Right atrium auricular region (tissue), 2 donors: ENCODE measurements at regions not wholly inside any gene's neighbourhood (a gene's known extent, or its start where the extent isn't known, plus 50 kb on each side); places are given as distances from the start of the nearest gene placed in this dataset.

Experiments used
- DNase-seq: peaks from one replicate; pipeline ENCODE4 v3.0.0-alpha.2; 2019; ENCODE audit warnings: low spot score
- H3K27ac ChIP-seq, 2 donors: fragments of 200-600 bp; sonication (generic); 1 replicate in 1 of 2; 2 replicates in 1 of 2; pipeline ENCODE4 v1.5.1; 2016 to 2019
- H3K27me3 ChIP-seq, 2 donors: fragments of 200-600 bp; sonication (generic); one replicate each; pipeline versions ENCODE4 v1.5.1 to v1.6.0; 2017 to 2019
- H3K36me3 ChIP-seq: fragments of 200-600 bp; sonication (generic); one replicate; pipeline ENCODE4 v1.5.1; 2016
- H3K4me1 ChIP-seq, 2 donors: fragments of 200-600 bp; sonication (generic); one replicate each; pipeline versions ENCODE4 v1.5.1 to v1.6.0; 2017 to 2019
- H3K4me3 ChIP-seq, 2 donors: fragments of 200-600 bp; sonication (generic); 1 replicate in 1 of 2; 2 replicates in 1 of 2; pipeline ENCODE4 v1.5.1; 2017 to 2019; ENCODE audit warnings: mild to moderate bottlenecking in 1 of 2, moderate library complexity in 1 of 2
- H3K9me3 ChIP-seq, 2 donors: fragments of 200-600 bp; sonication (generic); one replicate each; pipeline ENCODE4 v1.5.1; 2019
- TF ChIP-seq, protein P1 (sequence below), 2 donors: fragments of 200-600 bp; sonication (generic); IDR thresholded peaks; one replicate each; pipeline ENCODE4 v1.5.1; 2019; ENCODE audit warnings: antibody characterized with exemption in 2 of 2

DNA sequence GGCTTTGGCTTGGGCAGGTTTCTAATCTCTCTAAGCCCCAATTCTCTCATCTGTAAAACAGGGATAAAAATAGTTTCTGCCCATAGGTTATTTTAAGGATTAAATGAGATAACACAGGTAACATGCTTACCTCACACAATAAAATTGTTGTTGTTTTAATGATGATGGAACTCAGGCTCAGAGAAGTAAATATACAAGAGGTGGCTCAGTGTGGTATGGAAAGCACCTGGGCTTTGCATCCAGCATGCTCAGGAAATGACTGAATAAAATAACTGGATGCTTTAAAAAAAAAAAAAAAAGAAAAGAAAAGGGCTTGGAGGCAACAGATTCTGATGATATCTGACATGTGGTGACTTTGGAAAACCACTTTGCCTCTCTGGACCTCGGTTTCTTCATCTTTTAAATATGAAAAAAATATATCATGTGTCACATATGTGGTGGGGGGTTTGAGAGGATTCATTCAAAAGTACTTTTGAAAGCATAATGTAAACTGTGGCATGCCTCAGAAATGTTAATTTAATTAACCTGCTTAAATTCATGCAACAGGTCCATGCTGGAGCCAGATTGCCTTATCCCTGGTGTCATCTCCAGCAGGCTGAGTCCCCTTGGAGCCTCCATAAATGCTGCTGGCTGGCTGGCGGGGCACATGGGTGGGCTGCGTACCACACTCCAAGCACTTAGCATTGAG is 112.8 kb upstream of the CDC42EP3 start:
- peaks cover 0 to 15% of the 10 kb centered on the region in 2 donors for H3K9me3 ChIP-seq
- TF ChIP-seq, protein P1, sequence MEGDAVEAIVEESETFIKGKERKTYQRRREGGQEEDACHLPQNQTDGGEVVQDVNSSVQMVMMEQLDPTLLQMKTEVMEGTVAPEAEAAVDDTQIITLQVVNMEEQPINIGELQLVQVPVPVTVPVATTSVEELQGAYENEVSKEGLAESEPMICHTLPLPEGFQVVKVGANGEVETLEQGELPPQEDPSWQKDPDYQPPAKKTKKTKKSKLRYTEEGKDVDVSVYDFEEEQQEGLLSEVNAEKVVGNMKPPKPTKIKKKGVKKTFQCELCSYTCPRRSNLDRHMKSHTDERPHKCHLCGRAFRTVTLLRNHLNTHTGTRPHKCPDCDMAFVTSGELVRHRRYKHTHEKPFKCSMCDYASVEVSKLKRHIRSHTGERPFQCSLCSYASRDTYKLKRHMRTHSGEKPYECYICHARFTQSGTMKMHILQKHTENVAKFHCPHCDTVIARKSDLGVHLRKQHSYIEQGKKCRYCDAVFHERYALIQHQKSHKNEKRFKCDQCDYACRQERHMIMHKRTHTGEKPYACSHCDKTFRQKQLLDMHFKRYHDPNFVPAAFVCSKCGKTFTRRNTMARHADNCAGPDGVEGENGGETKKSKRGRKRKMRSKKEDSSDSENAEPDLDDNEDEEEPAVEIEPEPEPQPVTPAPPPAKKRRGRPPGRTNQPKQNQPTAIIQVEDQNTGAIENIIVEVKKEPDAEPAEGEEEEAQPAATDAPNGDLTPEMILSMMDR (IDR thresholded peaks at IDR 0.05): no peak
- H3K27ac ChIP-seq: no peak overlapping the region
- no peaks in the 10 kb centered on the region for H3K27me3 ChIP-seq
- H3K4me3 ChIP-seq: no peak overlapping the region
- DNase-seq: no peak
- H3K4me1 ChIP-seq: peaks cover 0 to 6% of the 10 kb centered on the region in 2 donors
- no peaks in the 10 kb centered on the region for H3K36me3 ChIP-seq

DNA sequence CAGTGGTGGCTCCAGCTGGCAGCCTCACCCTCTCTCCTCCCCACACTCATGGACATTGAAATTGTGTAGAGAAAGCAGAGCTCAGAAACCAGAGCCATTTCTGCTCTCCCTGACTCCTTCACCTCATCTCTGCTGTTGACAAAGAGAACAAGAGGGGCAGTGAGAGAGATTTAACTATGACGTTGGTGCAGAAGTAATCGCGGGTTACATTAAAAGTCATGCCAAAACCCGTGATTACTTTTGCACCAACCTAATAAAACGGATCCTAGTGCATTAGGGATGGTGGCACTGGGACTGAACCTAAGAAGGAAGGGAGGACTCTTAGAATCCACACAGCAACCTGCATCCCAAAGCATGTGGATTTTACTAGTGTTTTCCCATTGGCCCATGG is 113.3 kb upstream of the CDC42EP3 start:
- peaks cover 0 to 15% of the 10 kb centered on the region in 2 donors for H3K9me3 ChIP-seq
- DNase-seq: no peak
- H3K27me3 ChIP-seq: no peaks in the 10 kb centered on the region
- H3K36me3 ChIP-seq: no peaks in the 10 kb centered on the region
- no peak overlapping the region for H3K27ac ChIP-seq
- TF ChIP-seq, protein P1 (IDR thresholded peaks at IDR 0.05): no peak
- H3K4me1 ChIP-seq: peaks cover 0 to 6% of the 10 kb centered on the region in 2 donors
- no peak overlapping the region for H3K4me3 ChIP-seq

DNA sequence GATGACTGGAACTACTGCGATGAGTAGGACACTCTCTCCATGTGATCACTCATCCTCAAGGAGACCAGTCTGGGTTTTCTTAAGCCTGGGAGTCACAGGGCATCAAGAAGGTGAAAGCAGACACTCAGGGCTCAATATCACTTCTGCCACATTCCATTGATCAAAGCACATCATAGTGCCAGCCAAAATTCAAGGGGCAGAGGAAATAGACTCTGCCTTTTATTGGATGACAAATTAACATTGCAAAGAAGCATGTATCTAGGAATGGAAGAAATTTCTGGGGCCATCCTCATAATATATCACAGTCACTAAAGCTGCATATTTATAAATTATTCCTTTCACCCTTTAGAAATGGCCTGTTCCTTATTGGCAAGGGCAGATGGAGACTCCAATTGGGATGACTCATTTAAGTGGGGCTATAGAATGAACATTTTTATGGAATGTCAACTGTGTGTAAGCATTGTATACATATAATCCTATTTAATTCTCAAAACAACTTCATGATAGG is 114.8 kb upstream of the CDC42EP3 start:
- Histone ChIP-seq H3K4me3 (no peak overlapping the region), H3K27me3 (no peaks in the 10 kb centered on the region), H3K4me1 (peaks cover 0 to 2% of the 10 kb centered on the region in 2 donors), H3K27ac (peak overlapping the region in 1 of 2 donors; percentile 6), H3K36me3 (no peaks in the 10 kb centered on the region), H3K9me3 (peaks cover 0 to 15% of the 10 kb centered on the region in 2 donors)
- no peak for DNase-seq
- TF ChIP-seq, protein P1 (IDR thresholded peaks at IDR 0.05): no peak

DNA sequence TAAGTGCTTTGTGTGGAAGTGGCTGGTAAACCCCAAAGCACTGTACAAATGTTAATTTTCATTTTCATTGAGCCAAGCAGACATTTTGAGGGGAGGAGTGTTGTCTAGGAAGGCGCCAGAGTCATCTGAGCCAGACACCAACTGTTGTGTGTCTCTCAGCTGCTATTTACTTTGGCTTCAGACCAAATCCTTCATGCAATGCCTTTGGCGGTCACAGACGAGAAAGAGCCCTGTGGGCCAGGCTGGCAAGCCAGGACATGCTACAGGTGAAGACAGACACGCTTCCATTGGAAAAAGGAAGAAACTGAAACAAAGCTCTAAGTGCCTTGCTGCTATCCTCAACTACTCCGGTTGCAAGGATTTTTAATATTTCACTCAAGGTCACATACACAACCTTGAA is 115.4 kb upstream of the CDC42EP3 start:
- Histone ChIP-seq H3K4me1 (no peaks in the 10 kb centered on the region), H3K27ac (peak overlapping the region in 1 of 2 donors; percentile 6), H3K36me3 (no peaks in the 10 kb centered on the region), H3K4me3 (no peak overlapping the region), H3K27me3 (no peaks in the 10 kb centered on the region), H3K9me3 (peaks cover 0 to 15% of the 10 kb centered on the region in 2 donors)
- DNase-seq: no peak
- TF ChIP-seq, protein P1 (IDR thresholded peaks at IDR 0.05): no peak

DNA sequence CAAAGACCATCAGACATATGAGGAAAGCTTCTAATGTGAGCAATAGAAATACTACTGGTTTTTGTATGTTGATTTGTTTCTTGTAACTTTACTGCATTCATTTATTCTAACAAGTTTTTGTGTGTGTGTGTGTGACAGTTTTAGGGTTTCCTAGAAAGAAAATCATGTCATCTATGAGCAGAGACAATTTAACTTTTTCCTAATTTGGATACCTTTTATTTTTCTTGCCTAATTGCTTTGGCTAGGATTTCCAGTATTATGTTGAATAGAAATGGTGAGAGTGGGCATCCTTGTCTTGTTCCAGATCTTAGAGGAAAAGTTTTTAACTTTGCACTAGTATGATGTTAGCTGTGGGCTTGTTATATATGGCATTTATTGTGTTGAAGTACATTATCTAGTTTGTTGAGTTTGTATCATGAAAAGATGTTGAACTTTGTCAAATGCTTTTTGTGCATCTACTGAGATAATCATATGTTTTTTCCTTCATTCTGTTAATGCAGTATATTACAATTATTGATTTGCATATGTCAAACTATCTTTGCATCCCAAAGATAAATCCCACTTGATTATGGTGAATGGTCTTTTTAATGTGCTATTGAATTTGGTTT is 117.3 kb upstream of the CDC42EP3 start:
- no peaks in the 10 kb centered on the region for H3K4me1 ChIP-seq
- no peak overlapping the region for H3K4me3 ChIP-seq
- no peaks in the 10 kb centered on the region for H3K36me3 ChIP-seq
- H3K9me3 ChIP-seq: peaks cover 0 to 15% of the 10 kb centered on the region in 2 donors
- no peak overlapping the region for H3K27ac ChIP-seq
- H3K27me3 ChIP-seq: no peaks in the 10 kb centered on the region
- TF ChIP-seq, protein P1 (IDR thresholded peaks at IDR 0.05): no peak
- no peak for DNase-seq
